GM12801 (cell line): ENCODE measurements at regions not wholly inside any gene's neighbourhood (a gene's known extent, or its start where the extent isn't known, plus 50 kb on each side); places are given as distances from the start of the nearest gene placed in this dataset.

Experiments
- CTCF ChIP-seq: IDR thresholded peaks from one replicate; pipeline ENCODE4 v1.5.1; 2011; ENCODE audit warnings: control low read depth; ENCODE audit not compliant: insufficient read length; ENCODE audit errors: extremely low read depth

GRCh38 chr19:31121501-31121900 lies 227.7 kb downstream of the TSHZ3 start:
- TF ChIP-seq CTCF = no peak

GRCh38 chr19:31120952-31121351 lies 228.3 kb downstream of the TSHZ3 start:
- no peak for TF ChIP-seq CTCF

- no peak for TF ChIP-seq CTCF
Observed at GRCh38 chr19:31119951-31120690, 229.1 kb downstream of the TSHZ3 start.

DNA sequence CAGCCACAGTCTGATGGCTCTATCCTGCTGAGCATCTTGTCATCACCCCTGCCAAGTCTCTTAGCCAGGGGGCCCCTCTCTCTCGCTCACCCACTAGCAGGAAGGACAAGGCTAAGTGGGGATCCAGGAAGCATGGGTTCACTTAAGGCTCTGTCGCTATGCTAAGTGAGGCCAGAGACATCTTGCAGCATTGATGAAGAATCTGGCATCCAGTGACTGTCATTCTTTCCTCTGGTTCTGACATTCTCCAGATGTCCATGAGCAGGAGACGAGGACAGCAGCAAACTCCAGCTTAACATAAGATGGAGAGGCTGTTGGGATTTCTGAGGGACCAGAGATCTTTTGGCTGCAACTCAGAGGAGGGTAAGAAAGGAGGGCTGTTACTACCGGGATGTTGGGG lies 230.2 kb downstream of the TSHZ3 start:
- no peak for TF ChIP-seq CTCF

- no peak for TF ChIP-seq CTCF
Observed at GRCh38 chr19:31118287-31118955, 230.8 kb downstream of the TSHZ3 start.

DNA sequence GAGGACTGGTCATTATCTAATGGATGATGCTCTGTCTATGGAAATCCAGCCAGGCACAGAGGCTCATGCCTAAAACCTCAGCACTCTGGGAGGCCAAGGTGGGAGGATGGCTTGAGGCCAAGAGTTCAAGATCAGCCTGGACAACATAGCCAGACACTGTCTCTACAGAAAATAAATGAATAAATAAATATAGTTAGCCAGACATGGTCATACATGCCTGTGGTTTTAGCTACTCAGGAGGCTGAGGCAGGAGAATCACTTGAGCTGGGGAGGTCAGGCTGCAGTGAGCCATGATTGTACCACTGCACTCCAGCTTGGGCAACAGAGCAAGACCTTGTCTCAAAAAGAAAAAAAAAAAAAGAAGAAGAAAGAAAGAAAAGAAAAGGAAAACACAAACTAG lies 234.7 kb downstream of the TSHZ3 start:
- no peak for TF ChIP-seq CTCF

DNA sequence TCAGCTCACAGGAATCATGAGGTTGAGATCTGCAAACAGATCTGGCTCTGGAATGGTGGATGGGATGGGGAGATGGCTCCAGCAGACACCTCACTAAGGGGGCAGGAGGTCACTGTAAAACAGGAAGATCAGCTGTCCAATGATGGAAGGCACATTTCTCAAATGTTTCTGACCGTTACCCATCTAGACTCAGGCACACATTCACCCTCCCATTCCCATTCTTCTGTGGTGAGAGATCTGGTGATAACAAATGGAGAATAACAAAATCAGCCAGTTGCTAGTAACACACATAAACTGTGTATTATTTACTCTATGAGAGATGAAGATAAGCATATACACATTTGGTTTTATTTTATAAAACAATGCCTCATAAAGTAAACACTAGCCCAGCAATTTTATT lies 235.9 kb downstream of the TSHZ3 start:
- no peak for TF ChIP-seq CTCF
